ENCODE measurements at regions not wholly inside any gene's neighbourhood (a gene's known extent, or its start where the extent isn't known, plus 50 kb on each side); places are given as distances from the start of the nearest gene placed in this dataset.

DNA sequence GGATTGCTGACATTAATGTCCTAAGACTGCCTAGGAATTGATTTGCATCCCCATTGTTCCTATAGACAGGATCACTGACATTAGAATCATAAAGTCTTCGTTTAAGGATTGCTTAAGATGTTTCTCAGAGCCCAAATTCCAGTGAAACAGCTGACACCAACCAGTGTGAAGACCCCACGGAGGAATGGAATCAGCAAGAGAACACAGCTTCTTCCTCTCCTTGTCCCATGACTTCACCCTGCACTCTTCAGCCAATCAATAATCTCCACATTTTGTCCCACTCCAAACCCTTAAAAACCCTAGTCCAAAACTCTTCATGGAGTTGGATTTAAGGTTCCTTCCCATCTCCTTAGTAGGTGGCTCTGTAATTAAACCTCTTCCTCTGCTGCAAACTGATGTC lies 157.0 kb upstream of the NDUFV2 start:
- DNase-seq: no peak

DNA sequence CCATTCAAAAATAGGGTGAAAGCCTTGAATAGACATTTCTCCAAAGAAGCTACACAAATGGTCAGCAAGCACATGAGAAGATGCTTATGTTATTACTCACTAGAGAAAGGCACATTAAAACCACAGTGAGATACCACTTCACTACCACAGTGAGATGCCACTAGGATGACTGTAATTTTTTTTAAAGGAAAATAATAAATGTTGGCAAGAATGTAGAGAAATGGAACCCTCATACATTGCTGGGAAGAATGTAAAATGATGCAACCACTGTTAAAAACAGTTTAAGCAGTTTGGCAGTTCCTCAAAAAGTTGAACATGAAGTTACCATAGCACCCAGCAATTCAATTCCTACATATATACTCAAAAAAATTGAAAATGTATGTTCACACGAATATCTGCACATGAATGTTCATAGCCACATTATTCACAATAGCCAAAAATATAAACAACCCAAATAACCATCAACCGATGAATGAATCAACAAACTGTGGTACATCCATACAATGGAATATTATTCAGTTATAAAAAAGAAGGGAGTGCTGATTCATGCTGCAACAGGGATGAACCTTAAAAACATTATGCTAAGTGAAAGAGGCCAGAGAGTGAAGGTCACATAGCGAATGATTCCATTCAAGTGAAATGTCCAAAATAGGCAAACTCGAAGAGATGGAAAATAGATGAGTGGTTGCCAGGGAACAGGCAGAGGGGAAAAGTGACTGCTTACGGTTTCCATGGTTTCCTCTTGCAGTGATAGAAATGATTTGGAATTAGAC lies 156.2 kb upstream of the NDUFV2 start:
- no peak for DNase-seq

DNA sequence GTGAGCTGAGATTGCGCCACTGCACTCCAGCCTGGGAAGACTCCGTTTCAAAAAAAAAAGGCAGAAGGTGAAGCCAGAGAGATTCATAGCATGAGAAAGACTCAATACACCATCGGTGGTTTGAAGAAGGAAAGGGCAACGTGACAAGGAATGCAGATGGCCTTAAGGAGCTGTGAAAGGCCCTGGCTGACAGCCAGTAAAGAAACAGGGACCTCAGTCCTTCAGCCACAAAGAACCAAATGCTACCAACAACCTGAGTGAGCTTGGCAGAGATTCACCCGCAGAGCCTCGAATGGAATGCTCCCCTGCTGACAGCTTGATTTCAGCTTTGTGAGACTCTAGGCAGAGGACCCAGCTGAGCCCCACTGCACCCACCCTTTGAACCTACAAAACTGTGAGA lies 154.9 kb upstream of the NDUFV2 start:
- DNase-seq: no peak

GRCh38 chr18:8948011-8948410 lies 154.5 kb upstream of the NDUFV2 start:
- DNase-seq: no peak

- no peak for DNase-seq
Measured at GRCh38 chr18:8948471-8949149, 153.9 kb upstream of the NDUFV2 start.

GRCh38 chr18:8949206-8949605 lies 153.3 kb upstream of the NDUFV2 start:
- DNase-seq: no peak

DNA sequence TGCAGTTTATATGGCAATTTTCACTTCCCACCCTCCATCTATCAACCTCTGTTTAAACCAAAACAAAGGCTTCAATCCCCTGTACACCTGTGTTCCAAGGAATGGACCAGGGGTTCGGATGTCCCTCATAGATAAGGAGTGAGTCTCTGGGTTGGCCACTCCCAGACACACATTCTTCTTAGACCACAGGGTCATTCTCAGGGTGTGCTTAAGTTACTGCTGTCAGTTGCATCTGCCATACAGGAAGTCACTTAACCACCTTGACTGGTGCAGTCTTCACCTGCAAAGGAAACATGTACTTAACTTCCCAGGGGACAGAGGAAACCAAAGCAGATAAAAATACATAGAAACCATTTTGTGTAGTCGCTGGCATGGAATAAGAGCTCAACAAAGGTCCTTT lies 151.0 kb upstream of the NDUFV2 start:
- no peak for DNase-seq

DNA sequence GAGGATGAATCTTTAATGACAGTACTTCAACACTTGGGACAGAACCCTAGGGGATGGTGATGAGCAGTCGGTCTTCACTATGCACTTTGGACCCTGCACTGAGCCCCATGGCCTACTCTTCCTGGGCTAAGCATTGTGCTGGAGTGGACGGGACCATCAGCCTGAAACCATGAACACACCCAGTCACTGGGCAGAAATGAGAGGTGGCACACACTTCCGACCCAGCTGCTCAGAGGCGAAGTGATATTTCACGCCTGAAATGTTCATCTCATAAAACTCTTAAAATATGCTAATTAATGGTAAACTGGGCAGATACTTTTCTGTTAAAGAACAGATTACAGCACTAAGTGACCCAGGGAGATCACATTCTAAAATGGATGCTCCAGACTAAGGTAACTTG lies 150.3 kb upstream of the NDUFV2 start:
- no peak for DNase-seq

DNA sequence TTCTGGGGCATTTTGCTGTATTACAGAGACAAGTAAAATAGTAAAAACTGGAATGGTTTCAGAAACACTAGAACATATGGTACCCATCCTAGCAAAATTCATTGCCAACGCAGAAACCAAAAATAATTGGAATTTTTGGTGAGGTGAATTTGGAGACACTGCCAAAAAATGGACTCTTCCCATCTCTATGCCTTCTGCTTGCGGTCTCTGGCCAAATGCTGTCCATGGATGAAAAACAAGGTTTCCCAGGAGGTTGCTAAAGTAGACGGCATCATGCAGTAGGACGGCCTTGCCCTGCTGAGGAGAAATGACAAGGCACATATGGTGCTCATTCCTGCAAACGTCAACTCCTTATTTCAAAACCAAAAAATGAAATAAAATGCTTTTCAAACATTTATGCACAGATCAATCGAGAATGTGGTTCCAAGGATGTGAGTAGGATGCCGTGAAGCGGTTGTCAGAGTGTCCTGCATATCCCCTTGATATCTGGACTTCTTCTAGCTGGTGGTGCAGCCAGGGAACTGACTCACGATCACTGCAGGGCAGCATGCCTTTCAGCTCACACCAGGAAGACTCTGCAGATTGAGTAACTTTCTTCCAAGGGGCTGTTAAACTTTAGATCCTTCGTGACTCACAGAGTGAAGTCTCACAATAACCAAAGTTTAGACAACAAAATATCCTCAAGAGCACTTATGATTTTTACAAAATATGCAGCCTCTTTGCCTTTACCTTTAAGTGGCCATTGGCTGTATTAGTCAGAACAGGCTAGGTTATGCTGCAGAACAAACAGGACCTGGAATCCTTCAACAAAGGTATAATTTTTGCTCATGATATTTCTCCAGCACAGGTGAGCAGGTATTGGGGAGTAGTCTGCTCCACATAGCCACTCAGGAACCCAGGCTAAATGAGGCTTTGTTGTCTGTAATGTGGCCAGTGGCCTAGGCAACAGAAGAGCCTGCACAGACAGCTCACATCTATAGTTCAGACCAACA lies 149.4 kb upstream of the NDUFV2 start:
- DNase-seq: no peak

DNA sequence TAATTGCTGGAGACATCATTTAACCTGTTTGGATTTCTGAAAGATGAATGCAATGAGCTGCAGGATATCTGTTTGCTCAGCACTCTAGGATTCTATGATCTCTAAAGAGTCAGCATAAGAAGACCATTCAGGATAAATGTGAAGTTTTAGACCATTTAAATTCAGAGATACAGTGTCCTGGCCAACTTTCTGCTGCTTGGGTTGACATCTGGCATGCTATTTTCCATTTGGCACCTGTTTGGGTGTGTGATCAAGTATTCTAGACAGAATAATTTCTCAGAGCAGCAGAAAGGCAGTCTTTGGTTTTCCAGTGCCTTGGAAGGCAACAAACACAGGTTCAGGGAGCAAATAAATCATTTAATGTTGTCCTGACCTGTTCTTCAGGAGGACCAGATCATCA lies 144.8 kb upstream of the NDUFV2 start:
- no peak for DNase-seq

- no peak for DNase-seq
Measured at GRCh38 chr18:8958660-8959059, 143.8 kb upstream of the NDUFV2 start.

DNA sequence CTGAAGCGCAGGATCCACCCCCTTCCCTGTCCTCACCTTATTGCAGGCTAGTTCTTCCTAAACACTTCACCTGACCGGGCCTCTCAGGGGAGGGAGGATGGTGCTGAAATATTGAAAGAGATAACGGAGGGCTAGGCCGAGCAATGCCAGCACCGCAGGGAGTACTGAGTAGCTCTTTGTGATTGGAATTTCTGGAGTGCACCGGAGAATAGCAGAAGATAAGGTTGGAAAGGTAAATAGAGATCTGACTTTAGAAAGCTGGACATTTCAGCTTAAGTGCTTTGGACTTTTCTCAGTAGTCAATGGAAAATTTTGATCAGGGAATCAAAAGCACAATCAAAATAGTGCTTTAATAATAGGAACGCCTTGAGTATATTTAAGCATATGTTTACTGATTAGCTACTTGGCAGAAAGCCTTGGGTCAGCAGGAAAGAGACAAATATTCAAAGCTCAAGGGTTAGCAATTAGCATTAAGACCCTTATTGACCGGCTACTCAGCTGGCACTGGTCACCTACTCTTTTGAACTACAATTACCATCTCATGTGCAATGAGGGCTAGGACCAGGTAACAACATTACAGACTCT lies 142.9 kb upstream of the NDUFV2 start:
- DNase-seq: no peak

GRCh38 chr18:8960740-8961657 lies 141.5 kb upstream of the NDUFV2 start:
- DNase-seq: no peak

DNA sequence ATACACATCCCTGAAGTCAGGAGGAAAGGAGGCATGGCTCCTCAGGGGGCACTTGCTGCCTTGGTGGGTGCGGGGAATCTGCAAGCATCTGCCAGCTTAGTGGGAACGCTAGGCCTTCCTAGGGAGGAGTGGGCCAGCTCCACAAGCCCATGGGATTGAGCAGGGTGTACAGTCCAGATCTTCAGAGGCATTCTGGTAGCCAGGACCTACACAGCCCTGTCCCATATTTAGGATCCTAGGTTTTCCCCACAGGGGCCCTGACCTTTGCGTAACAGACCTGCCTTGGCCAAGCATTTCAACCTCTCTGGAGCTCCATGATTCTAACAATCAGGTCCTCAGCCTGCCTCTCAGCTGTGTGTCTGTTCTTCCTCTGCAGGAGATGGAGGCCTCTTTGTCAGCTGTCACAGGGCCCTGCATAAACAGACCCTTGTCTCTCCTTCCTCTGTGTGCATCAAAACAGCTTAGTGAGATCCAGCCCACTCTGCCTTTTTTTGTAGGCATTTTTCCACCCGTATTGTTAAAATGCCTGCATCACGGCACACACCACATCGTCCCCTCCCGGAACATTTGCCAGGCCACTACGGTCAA lies 140.2 kb upstream of the NDUFV2 start:
- DNase-seq: no peak

DNA sequence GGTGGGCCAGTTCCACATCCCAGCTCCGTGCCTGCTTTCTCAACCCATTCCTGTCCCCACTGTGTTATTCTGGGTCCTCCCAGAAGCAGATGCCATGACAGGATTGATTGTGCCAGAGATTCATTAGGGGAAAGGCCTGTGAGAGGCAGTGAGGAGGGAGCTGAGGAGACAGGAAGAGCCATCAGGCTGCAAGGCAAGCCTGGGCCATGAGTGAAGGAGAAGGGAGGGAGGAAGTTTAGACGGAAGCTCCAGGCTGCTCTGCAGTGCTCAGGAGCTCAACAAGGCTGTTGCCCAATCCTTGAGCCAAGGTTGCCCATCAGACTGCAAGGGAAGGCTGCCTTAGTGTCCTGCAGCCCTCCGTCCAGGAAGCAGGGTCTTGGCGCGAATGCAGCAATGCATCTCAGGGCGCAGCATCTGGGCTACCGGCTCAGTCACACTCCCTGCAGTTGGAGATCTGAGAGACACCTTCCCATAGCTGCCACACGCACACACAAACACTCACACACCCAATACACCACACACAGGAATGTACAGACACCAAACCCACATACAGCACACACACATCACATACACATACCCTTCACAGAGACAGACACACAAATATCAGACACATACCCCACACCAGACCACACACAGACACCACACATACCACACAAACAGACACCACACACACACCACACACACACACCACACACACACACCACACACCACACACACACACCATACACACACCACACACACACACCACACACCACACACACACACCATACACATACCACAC lies 139.5 kb upstream of the NDUFV2 start:
- no peak for DNase-seq

DNA sequence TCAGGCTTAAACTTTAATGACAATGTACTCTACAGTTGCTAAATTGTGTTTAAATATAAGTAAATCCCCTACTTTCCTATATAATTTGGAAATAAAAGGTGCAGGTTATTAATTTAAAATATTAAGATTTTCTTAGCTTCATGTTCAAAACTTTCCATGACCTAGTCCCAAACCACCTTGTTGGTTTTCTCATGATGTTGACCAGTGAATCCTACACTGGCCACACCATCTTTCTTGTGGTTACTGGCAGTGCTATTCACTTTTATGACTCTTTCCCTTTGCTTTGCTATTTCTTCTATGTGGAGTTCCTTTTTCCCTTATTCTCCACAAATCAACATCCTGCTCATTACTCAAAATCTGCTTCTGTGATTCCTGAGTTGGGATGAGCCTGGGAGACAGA lies 138.6 kb upstream of the NDUFV2 start:
- DNase-seq: no peak

- DNase-seq: no peak
Measured at GRCh38 chr18:8965398-8965797, 137.1 kb upstream of the NDUFV2 start.

DNA sequence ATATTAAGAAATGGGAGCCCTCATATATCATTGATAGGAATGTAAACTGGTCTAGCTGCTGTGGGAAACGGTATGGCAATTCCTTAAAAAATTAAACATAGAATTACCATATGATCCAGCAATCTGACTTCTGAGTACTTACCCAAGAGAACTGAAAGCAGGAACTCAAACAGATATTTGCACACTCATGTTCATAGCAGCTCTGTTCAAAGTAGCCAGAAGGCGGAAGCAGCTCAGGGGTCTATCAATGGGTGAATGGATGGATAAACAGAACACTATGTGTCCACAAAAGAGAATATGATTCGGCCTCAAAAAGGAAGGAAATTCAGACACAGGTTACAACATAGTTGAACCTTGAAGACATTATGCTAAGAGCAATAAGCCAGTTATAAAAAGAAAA lies 135.7 kb upstream of the NDUFV2 start:
- no peak for DNase-seq

- DNase-seq: no peak
Measured at GRCh38 chr18:8967573-8967972, 134.9 kb upstream of the NDUFV2 start.

DNA sequence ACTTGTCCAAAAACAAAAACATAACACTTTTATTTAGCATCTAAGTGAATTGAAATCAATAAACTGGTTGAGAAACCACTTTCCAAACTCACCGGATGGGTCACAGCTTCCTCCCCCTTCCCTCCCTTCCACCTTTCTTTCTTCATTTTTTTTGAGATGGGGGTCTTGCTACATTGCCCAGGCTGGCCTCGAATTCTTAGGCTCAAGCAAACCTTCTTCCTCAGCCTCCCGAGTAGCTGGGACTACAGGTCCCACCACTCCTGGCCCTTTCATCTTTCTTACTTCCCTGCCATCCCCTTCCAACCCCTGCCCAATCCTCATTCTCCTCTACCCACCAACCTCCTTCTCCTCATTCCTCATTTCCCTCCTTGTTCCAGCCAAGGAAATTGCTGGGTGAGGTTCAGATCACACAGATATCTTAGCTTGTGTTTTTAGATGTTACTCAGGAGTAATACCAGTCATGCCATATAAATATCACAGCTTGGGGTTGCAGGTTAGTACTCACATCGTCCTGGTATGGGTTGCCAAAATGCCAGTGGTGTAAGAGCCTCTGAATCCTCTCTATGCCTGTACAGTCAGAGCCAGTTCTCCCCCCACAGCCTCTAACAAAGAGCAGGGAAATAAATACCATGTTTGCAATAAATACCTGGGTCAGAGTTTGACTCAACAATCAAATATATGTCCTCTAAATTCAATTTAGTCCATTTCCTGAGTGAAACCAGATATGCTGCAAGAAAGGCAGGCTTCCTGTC lies 132.7 kb upstream of the NDUFV2 start:
- no peak for DNase-seq
